HG03103 (cell line): ENCODE measurements at regions not wholly inside any gene's neighbourhood (a gene's known extent, or its start where the extent isn't known, plus 50 kb on each side); places are given as distances from the start of the nearest gene placed in this dataset.
"Not testable (repeated sequence)": the region's sequence is repeated elsewhere in the genome, so short reads cannot be mapped to it uniquely, and the experiment has no call there.

ENCODE experiments used
- ATAC-seq: cut with Tn5 transposase; IDR thresholded peaks from one replicate; pipeline ENCODE4 v1.9.1; 2021; ENCODE audit warnings: low read depth; ENCODE audit not compliant: unreplicated experiment

DNA sequence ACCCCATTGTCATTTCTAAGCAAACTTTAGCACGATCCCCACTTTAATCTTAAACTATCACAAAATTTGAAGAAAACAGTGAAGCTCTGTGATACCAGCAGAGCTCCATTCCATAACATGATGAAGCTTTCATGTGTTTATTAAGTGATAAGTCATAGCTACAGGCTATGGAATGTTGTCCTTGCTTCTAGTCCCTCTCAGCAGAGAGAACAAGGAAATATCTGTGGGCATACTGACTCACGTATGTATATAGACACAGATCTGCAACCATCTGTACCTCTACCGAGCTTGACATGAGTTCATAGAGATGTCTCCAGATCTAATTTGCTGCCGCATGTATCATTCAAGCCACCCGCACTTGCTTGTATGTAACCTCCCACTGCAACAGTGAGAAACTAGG lies 588.9 kb downstream of the ETS1 start:
- ATAC-seq: no peak

DNA sequence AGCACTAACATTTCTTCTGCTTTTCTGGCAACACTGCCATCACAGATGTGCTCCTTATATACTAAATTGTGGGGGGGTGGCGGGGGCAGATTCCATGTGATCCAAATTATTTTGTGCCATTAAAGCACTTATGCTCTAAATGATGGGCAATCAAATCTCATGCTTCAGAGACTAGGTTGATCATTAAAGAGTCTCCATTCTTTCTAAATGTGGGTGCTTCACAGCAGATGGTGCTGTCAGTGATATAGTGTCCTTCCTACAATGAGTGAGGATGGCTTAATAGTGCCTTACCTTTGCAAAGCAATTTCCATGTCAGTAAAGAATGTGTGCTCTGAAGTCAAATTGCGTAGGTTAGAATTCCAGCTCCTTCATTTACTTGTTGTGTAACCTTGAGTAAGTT lies 589.8 kb downstream of the ETS1 start:
- no peak for ATAC-seq

DNA sequence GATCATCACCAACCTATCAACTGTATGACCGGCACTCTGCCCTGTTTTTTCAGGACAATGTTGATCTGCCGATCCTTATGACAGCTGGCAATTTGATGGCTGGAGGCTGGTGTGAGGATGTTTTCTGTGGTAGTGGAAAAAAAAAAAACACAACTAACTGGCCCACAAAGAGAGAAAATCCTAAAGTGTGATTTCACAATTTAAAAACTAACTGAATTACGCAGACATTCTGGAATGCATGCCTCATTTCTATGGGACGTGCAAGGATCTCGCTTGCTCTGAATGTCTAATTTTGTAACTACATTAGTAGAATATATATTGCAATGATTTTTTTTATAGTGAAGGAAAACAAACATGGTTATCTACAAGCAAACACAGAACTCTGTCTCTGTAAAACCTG lies 590.5 kb downstream of the ETS1 start:
- no peak for ATAC-seq

DNA sequence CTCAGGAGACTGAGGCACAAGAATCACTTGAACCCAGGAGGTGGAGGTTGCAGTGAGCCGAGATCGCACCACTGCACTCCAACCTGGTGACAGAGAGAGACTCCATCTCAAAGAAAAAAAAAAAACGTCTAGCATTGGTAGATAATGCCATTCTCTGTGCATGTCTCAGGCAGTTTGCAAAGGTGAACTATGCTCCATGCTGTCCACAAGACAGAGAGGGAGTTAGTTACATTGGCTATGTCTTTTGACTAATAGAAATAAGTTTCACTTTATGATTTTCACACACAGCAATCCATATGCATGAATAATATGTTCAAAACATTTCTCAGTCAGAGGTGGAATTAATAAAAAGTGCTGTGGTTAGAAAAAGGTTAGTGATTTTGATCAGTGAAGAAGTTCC lies 591.4 kb downstream of the ETS1 start:
- ATAC-seq: no peak

DNA sequence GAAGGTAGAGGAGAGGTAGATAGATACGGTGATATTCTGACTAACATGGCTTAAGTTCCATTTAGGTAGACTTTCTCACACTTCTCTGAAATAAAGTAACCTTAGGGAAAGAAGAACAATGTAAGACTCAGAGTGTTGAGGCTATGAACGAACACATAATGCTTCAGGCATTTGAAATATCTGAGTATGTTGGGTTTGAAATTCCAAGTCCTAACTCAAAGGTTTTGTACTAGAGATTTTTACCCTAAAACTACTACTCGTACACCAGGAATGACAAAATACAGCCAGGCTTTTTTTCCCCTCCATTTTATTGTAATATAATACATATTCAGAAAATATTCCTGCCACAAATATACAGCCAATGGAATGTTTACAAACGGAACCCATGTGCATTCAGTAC lies 592.6 kb downstream of the ETS1 start:
- ATAC-seq: no peak

DNA sequence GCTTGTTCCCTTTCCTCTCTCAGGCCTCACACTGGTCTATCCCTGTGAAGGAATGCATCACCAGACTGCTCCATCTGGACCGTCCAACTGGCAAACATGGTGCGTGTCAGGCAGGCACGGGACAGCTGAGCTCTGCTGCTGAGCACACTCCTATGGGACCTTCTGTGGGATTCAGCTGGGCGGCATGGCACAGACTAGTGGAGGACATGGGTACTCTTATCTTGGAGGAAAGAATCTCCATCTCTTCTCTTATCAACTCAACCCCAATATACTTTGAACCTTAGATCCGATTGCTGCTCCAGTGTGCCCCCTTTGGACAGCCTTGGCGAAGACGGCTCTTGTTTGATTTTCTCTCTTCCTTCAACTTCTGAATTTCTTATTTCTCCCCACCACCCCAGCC lies 593.6 kb downstream of the ETS1 start:
- ATAC-seq: no peak

DNA sequence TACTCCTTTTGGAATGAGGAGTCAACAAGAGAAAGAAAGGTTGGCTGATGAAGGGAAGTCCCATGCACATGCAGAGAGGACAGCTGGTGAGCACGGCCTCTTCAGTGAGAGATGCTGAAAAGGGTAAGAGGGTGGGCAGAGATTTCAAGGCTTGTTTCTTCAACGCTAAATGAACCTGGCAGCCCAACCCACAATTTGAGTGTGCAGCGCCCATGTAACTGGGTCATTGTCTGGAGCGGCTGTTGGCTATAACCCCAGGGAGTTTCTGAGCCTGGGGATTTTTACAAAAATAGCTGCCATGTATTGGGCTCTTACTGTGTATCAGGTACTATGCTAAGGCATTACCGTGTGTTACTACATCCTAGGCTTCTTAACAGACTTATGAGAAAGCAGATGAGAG lies 594.1 kb downstream of the ETS1 start:
- no peak for ATAC-seq

DNA sequence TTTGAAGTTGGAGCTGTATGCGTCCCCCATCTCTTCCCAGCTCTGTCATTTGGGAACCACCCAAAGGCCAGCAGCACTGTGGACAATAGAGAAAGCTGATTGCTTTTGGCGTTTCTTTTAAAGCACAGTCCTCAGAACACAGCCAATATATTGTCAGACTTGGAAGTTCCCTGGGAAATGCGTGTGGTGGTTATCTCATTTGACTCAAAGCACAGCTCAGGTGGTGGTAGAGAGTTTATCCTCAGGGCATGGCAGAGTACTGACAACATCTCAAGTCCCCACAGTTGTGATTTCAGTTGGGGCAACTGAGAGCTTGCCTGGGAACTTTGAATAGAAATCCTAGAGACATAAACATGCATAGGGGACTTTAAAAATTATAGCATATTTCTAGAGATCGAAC lies 601.3 kb downstream of the ETS1 start:
- ATAC-seq: no peak

DNA sequence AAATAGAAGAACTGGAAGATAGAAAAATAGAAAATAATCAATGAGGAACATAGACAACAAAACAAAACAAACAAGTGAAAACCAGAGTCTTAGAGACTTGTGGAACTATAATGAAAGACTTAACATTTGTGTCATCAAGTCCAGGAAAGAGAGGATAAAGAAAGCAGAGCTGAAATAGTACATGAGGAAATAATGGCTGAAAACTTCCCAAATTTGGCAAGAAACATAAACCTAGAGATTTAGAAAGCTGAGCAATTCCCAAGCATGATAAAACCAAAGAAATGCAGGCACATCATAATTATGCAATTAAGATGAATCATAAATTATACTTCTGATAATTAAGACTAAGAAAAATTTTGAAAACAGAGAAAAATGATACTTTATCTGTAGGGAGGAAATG lies 614.5 kb downstream of the ETS1 start:
- no peak for ATAC-seq

DNA sequence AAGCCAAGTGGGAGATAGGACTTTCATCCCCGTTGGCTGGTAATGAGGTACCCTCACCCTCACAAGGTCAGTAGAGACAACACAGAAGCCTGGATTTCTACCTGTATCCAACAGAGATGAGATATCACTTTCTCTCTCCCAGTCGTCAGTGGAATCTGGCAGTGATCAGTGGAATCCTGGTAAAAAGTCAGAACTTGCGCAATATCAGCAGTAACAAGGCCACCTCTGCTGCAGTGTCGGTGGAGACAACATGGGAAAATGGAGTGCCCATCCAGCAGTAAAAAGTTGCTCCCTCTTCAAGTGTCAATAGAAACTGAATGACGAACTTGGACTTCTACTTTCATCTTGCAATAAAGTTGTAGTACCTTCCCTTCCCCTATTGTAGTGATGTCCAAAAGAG lies 615.9 kb downstream of the ETS1 start:
- no peak for ATAC-seq

DNA sequence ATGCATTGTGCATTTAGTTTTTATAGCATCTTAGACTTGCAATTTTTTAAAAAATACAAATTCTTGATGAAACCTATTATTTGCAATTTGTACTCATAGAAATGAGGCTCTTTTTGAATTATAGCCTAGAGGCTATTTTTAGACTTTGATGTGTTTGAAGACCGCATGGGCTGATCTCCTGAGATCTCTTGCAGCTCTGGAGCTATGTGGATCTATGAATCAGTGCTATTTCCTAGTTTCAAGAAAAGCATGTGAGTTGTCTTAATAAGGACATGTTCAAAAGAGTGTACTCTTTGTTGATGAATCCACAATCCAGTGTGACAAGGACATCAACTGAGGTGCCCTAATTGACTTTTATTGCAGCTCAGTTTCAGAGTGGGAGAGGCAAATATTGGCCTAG lies 620.5 kb downstream of the ETS1 start:
- no peak for ATAC-seq

DNA sequence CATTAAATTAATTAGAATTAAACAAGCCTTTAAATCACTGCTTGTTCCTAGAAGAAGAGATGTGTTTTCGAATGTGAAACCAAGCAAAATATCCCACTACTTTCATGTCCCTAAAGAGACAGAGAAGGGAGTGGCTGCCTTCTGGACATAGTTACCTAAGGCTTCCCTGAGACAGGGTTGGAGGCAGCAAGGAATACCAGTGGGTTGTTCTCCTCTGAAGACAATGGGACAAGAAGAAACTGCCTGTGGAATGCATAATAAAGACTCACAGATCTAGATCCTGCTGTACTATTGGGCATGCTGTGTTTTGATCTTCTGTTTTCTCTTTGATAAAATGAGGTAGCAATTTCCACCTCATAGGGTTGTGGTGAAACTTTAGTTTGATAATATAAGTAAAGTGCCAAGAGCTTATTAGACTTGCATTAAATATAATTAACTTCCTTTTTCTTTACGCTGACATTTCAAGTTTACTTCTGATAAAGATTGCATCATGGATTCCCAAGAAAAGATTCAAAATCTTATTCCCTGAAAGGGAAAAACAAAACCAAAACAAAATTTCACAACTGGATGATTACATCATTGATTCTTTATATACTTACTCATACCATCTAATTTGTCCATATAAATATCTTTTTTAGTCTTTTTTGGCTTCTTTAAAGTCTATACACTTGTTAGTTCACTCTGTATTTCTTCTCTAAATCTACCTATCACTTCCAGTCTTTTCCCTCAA lies 621.3 kb downstream of the ETS1 start:
- no peak for ATAC-seq

DNA sequence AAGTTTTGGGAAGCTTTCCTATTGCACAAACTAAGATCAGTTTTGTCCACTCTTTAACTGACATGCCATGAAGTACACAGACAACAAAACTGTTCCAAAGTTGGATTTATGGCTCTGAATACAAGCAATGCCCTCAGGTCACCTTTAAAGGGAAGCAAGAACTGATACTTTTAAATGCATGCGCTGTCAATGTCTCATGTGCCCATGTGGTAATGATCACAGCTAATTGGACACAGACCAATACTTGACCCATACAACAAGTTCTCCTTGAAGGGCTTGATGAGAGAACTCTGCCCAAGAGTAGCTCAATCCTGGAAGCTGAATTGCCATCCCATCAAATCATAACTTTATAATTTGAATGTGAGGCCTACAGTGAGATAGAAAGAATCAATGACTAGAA lies 624.9 kb downstream of the ETS1 start:
- ATAC-seq: no peak

DNA sequence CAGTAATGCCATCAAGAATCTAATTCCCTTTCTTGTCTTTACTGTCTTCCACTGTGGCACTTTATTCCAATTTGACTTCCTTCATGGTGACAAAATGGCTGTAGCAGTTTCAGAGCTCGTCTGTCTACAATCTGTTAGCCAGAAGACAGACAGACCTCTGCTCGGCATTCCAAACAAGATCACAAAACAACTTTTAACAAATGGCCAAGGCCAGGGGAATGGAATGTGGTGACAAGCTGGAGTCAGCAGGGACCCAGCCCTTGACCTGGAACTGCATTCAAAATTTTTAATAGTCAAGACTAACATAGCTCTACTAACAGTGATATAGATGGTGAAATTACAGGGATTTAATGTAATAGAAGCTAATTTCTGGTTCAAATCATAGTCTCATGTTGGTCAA lies 637.2 kb downstream of the ETS1 start:
- ATAC-seq: no peak

DNA sequence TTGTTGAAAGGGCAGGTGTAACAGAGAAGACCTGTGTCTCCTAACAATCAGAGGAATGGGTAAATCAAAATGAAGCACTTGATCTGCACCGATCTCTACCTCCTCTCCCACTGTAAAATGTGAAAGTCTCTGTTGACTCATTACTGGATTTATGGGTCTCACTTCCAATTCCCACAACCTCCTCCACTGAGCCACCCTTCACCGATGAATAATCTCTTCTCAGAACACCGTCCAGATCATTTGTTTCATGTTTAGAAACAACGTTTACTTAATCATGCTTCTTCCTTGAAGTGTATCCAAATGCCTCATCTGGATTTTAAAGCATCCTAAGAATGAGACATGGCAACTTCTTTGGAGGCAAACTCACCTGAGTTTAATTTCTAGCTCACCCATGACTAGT lies 643.6 kb downstream of the ETS1 start:
- ATAC-seq: no peak

DNA sequence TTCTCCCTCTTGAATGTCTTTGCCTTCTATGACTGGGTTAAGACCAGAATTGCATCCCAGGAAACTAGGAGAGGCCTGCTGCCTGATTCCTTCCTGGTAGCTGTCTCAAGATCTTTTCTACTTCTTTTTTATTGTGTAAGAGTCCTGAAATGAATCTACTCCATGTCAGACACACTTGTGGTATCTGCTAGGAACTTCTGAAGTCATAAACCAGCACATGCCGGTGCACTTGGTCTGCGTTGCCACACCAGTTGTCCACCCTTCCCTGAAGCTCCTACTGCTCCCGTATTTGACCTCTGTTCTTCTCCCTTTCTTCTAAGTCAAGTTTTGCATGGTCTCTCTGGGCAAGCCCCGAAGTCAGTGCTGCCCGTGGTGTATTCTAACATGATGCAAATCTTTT lies 644.2 kb downstream of the ETS1 start:
- no peak for ATAC-seq

DNA sequence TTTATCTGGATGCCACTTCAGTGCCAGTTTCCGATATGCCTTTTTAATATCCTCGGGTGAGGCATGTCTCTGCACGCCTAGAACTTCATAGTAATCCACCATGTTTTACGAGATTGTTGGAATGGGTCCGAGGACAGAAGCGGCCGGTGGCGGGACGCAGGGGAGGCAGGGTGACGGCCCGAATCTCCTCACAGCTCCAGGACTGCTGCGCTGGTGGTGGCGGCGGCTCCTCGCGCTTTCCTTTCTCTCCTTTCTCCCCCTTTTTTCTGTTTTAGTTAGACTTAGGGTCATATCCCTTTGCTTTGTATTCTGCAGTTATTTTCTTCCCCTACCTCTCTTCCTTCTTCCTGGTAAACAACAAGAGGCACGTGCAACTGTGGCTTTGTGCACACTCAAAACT lies 645.8 kb downstream of the ETS1 start:
- ATAC-seq: not testable (repeated sequence)

DNA sequence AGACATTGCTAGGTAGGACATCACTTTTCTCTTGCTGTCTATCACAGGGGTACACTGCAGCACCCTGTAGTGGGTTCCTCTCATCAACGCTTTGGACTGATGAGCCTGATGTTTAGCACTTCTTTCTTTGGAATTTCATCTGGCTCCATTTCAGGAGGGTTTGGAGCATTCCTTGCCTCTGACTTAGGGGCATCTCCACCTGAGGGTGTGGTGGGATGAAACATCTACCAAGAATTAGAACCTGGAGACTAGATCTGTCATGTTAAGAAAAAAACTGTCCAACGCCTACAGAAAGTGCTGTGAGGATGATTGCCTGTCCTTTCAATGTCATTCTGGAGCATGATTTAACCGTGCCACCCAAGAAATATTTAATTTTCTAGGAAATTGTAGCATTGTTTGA lies 648.4 kb downstream of the ETS1 start:
- no peak for ATAC-seq

DNA sequence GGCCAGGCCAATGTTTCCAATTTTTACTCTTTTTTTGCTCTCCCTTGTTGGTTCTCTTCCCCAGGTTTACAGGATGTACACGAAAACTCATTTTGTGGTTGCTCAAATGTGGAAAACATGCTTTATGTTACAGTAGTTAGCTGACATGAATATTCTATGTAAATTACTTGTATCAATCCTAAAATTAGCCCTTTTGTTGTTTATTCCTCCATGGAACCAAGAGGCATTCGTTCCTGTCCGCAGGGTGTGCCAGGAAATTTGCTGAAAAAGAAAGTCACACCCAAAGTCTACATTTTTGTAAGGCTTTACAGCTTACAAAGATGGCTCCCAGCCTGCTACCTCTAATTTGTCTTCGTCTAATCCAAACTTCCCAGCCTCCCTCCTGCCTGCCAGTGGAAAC lies 652.3 kb downstream of the ETS1 start:
- no peak for ATAC-seq

DNA sequence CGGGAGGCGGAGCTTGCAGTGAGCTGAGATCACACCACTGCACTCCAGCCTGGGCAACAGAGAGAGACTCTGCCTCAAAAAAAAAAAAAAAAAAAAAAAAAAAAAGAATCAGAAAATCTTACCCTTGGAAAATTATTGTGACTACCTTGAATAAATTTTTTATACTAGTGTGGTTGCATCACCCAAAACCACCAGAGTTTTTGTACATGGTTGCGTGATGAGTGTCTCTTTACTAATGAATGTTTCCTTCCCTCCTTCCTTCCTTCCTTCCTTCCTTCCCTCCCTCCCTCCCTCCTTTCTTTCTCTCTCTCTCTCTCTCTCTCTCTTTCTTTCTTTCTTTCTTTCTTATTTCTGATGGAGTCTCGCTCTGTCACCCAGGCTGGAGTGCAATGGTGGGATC lies 653.4 kb downstream of the ETS1 start:
- ATAC-seq: not testable (repeated sequence)

DNA sequence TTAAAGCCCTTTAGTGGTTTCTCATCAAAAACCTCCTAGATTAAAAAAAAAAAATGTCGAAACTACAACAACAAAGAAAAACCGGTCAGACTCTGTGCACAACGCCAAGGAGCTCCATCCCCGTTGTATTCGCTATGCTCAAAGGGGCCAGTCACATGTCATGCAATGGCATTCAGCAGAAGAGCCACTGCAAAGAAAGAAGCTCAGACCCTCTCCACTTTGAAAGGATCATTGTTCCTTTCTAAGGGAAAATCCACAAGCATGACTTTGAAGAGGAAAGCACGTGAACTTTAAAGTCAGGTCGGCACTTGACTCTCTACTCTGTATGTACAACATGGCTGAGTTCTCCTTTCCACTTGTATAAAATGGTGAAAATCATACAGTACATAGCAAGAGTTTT lies 655.6 kb downstream of the ETS1 start:
- no peak for ATAC-seq

DNA sequence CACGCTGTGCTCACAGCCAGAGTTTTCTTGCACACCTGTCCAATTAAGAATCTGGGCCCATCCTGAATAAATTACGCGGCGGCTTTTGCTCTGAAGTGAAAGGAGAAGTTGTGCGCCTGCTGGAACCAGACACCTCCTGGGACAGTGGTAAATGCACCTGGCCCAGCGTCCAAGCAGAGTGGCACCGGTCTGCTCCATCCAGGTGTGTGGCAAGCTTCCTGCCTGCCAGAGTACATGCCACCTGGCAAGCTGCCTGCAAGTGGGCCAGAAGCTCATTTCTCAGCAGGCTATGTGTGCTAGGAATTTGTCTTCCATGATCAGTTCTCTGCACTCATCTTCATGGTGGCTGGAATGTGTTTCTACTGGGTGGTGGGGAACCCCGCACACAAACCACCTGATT lies 660.6 kb downstream of the ETS1 start:
- ATAC-seq: no peak

DNA sequence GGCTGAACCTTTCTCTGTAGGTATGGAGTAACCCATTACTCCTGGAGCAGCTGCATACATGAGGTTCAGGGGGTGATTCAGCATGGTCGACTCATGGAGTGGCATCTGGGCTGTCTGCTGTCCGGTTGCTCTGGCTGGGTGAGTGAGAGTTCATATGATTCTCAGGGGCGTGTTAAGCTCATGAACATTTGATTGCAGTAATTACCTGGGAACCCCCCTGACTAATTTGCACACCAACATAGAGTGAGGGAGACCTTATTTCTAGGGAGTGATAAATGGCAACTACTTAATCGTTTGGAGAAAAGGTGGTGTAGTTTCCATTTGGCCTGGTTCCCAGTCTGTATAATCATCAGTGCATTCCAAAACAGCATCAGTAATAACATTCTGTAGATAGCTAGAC lies 661.9 kb downstream of the ETS1 start:
- no peak for ATAC-seq
